IMR-90 (cell line): ENCODE measurements at regions not wholly inside any gene's neighbourhood (a gene's known extent, or its start where the extent isn't known, plus 50 kb on each side); places are given as distances from the start of the nearest gene placed in this dataset.

Source experiments
- ATAC-seq: fragments of 200-7000 bp; cut with Tn5 transposase; 2 replicates; pipeline ENCODE4 v1.9.1; 2020; ENCODE audit warnings: low read depth, mild to moderate bottlenecking, moderate library complexity
- BruUV-seq: library from RNA; stranded (reverse); fragments of 400-500 nt; replicated peaks from 2 replicates; lab custom pipeline; 2021; lab: Mats Ljungman, UMichigan
- CTCF ChIA-PET: fragments of 300-600 bp; formaldehyde crosslinking; extraction: SDS; loops from one replicate; lab custom pipeline; 2021; ENCODE audit warnings: antibody characterized with exemption; lab: Yijun Ruan, JAX
- POLR2A ChIA-PET: fragments of 300-600 bp; sonication (Branson Sonifier 250); formaldehyde crosslinking; loops from one replicate; lab custom pipeline; 2022; ENCODE audit warnings: antibody characterized with exemption; ENCODE audit not compliant: unreplicated experiment; lab: Charles Lee
- DNase-seq: peaks from one replicate; pipeline ENCODE4 v3.0.0; 2013
- H2AFZ ChIP-seq: replicated peaks from 2 replicates; pipeline ENCODE3; 2013; ENCODE audit warnings: low read length, mild to moderate bottlenecking; ENCODE audit not compliant: poor library complexity
- H2AK5ac ChIP-seq: 2 replicates; pipeline ENCODE4 v1.6.1; 2013; ENCODE audit warnings: low read depth, low read length, inconsistent platforms
- H2AK9ac ChIP-seq: replicated peaks from 2 replicates; pipeline ENCODE3; 2013; ENCODE audit warnings: mild to moderate bottlenecking, low read depth, low read length, moderate library complexity; ENCODE audit not compliant: poor library complexity
- H2BK120ac ChIP-seq: 2 replicates; pipeline ENCODE4 v1.6.1; 2013; ENCODE audit warnings: low read depth, low read length, inconsistent platforms
- H2BK15ac ChIP-seq: 3 replicates; pipeline ENCODE4 v1.6.1; 2013; ENCODE audit warnings: low read depth, low read length, inconsistent platforms
- H2BK20ac ChIP-seq: 2 replicates; pipeline ENCODE4 v1.6.1; 2013; ENCODE audit warnings: low read depth, mild to moderate bottlenecking, inconsistent platforms, low read length, moderate library complexity
- H2BK5ac ChIP-seq: 2 replicates; pipeline ENCODE4 v1.6.1; 2013; ENCODE audit warnings: mild to moderate bottlenecking, low read depth, low read length, inconsistent platforms; ENCODE audit not compliant: poor library complexity, severe bottlenecking
- H3K14ac ChIP-seq: replicated peaks from 2 replicates; pipeline ENCODE4 v1.6.1; 2013; ENCODE audit warnings: low read depth, low read length, inconsistent platforms
- H3K18ac ChIP-seq: 2 replicates; pipeline ENCODE4 v1.6.1; 2013; ENCODE audit warnings: low read depth, low read length, control low read depth
- H3K23ac ChIP-seq: 2 replicates; pipeline ENCODE4 v1.6.1; 2013; ENCODE audit warnings: low read depth, low read length, inconsistent platforms
- H3K27ac ChIP-seq: 2 replicates; pipeline ENCODE4 v1.5.1; 2013; ENCODE audit warnings: mild to moderate bottlenecking, control low read depth, low read length; ENCODE audit not compliant: insufficient read depth
- H3K27me3 ChIP-seq: 2 replicates; pipeline ENCODE4 v1.6.1; 2013; ENCODE audit warnings: low read length; ENCODE audit not compliant: control insufficient read depth, insufficient read depth
- H3K36me3 ChIP-seq: 2 replicates; pipeline ENCODE4 v1.6.1; 2013; ENCODE audit warnings: low read length, mixed read lengths; ENCODE audit not compliant: control insufficient read depth, insufficient read depth
- H3K4ac ChIP-seq: 2 replicates; pipeline ENCODE4 v1.6.1; 2013; ENCODE audit warnings: low read depth, low read length, inconsistent platforms
- H3K4me1 ChIP-seq: 2 replicates; pipeline ENCODE4 v1.6.1; 2013; ENCODE audit warnings: low read length, mixed read lengths; ENCODE audit not compliant: control insufficient read depth, insufficient read depth
- H3K4me2 ChIP-seq: 2 replicates; pipeline ENCODE4 v1.6.1; 2013; ENCODE audit warnings: low read depth, mild to moderate bottlenecking, control low read depth, low read length, moderate library complexity
- H3K4me3 ChIP-seq: 2 replicates; pipeline ENCODE4 v1.5.1; 2013; ENCODE audit warnings: low read depth, mild to moderate bottlenecking, control low read depth, low read length, moderate library complexity; ENCODE audit not compliant: insufficient read depth
- H3K56ac ChIP-seq: 2 replicates; pipeline ENCODE4 v1.6.1; 2013; ENCODE audit warnings: low read length, inconsistent platforms; ENCODE audit not compliant: insufficient read depth; ENCODE audit errors: extremely low read depth
- H3K79me1 ChIP-seq, 2 experiments: 2 replicates each; pipeline ENCODE4 v1.6.1; 2013; ENCODE audit warnings: low read length in 2 of 2, inconsistent platforms in 1 of 2, low read depth in 1 of 2
- H3K9ac ChIP-seq: 2 replicates; pipeline ENCODE4 v1.6.1; 2013; ENCODE audit warnings: low read depth, low read length, control low read depth
- H3K9me1 ChIP-seq: 2 replicates; pipeline ENCODE4 v1.6.1; 2013; ENCODE audit warnings: low read length, inconsistent platforms; ENCODE audit not compliant: insufficient read depth
- H3K9me3 ChIP-seq: 2 replicates; pipeline ENCODE4 v1.6.1; 2013; ENCODE audit warnings: low read length; ENCODE audit not compliant: control insufficient read depth, insufficient read depth
- H4K20me1 ChIP-seq: 2 replicates; pipeline ENCODE4 v1.6.1; 2013; ENCODE audit warnings: low read length, inconsistent platforms; ENCODE audit not compliant: insufficient read depth
- H4K5ac ChIP-seq: 2 replicates; pipeline ENCODE4 v1.6.1; 2013; ENCODE audit warnings: mild to moderate bottlenecking, low read depth, low read length, control low read depth
- H4K8ac ChIP-seq, 2 experiments: 2 replicates each; pipeline ENCODE4 v1.6.1; 2013; ENCODE audit warnings: low read depth in 2 of 2, low read length in 2 of 2, control low read depth in 1 of 2, inconsistent platforms in 1 of 2
- H4K91ac ChIP-seq: 2 replicates; pipeline ENCODE4 v1.6.1; 2013; ENCODE audit warnings: low read depth, low read length, inconsistent platforms; ENCODE audit not compliant: insufficient read depth
- BHLHE40 ChIP-seq: fragments of 150-350 bp; IDR thresholded peaks from 2 replicates; pipeline ENCODE4 v1.6.1; 2016; ENCODE audit warnings: mild to moderate bottlenecking, low read depth, low read length
- CEBPB ChIP-seq: IDR thresholded peaks from 2 replicates; pipeline ENCODE4 v1.6.1; 2012; ENCODE audit warnings: low read depth, low read length, improper control_type of control experiment
- CHD1 ChIP-seq: IDR thresholded peaks from 2 replicates; pipeline ENCODE4 v1.6.1; 2012; ENCODE audit warnings: low read depth, low read length, improper control_type of control experiment
- CTCF ChIP-seq: conservative IDR thresholded peaks from 2 replicates; pipeline ENCODE4 v1.5.1; 2012; ENCODE audit warnings: mild to moderate bottlenecking, low read depth, low read length, improper control_type of control experiment
- ELK1 ChIP-seq: fragments of 150-350 bp; IDR thresholded peaks from 2 replicates; pipeline ENCODE4 v1.6.1; 2016; ENCODE audit warnings: low read depth, mild to moderate bottlenecking, low read length, moderate library complexity, borderline replicate concordance
- FOS ChIP-seq: fragments of 150-350 bp; IDR thresholded peaks from 2 replicates; pipeline ENCODE4 v1.6.1; 2016; ENCODE audit warnings: low read depth, low read length
- MAFK ChIP-seq: IDR thresholded peaks from 2 replicates; pipeline ENCODE4 v1.6.1; 2012; ENCODE audit warnings: low read depth, low read length, improper control_type of control experiment
- MAZ ChIP-seq: IDR thresholded peaks from 2 replicates; pipeline ENCODE4 v1.6.1; 2012; ENCODE audit warnings: low read depth, mild to moderate bottlenecking, low read length, improper control_type of control experiment, moderate library complexity, borderline replicate concordance
- MXI1 ChIP-seq: IDR thresholded peaks from 2 replicates; pipeline ENCODE4 v1.6.1; 2012; ENCODE audit warnings: low read depth, mild to moderate bottlenecking, low read length, moderate library complexity, borderline replicate concordance
- NFE2L2 ChIP-seq: fragments of 150-350 bp; IDR thresholded peaks from 2 replicates; pipeline ENCODE4 v1.6.1; 2016; ENCODE audit warnings: low read depth, mild to moderate bottlenecking, low read length
- POLR2A ChIP-seq: IDR thresholded peaks from 2 replicates; pipeline ENCODE4 v1.6.1; 2012; ENCODE audit warnings: mild to moderate bottlenecking, low read depth, low read length
- RCOR1 ChIP-seq: IDR thresholded peaks from 2 replicates; pipeline ENCODE4 v1.6.1; 2012; ENCODE audit warnings: mild to moderate bottlenecking, low read length, improper control_type of control experiment; ENCODE audit not compliant: insufficient replicate concordance
- RFX5 ChIP-seq: IDR thresholded peaks from 2 replicates; pipeline ENCODE4 v1.8.0; 2012; ENCODE audit warnings: low read depth, mild to moderate bottlenecking, low read length, moderate library complexity
- SMC3 ChIP-seq: fragments of 150-350 bp; IDR thresholded peaks from 2 replicates; pipeline ENCODE4 v1.6.1; 2016; ENCODE audit warnings: low read depth, mild to moderate bottlenecking, antibody characterized with exemption, low read length, moderate library complexity
- USF2 ChIP-seq: fragments of 150-350 bp; IDR thresholded peaks from 2 replicates; pipeline ENCODE4 v1.6.1; 2017; ENCODE audit warnings: mild to moderate bottlenecking, antibody characterized with exemption, low read length, low read depth
- WGBS, 2 experiments: methylation state at CpG; one replicate each; pipeline versions ENCODE4 v1.1.5 to v1.1.7; 2013; ENCODE audit warnings: missing lambda C conversion rate in 2 of 2; ENCODE audit not compliant: insufficient read length in 1 of 2; ENCODE audit errors: extremely low coverage in 2 of 2; 5-methylcytosine and 5-hydroxymethylcytosine counted together
- dilution Hi-C: fragments of 300-500 bp; cut with HindIII; formaldehyde crosslinking; loops from one replicate; pipeline ENCODE4 v1.14.3; 2018; ENCODE audit warnings: low sequenced_read_pairs; ENCODE audit not compliant: unreplicated experiment
- in situ Hi-C: fragments of 300-500 bp; cut with MboI; formaldehyde crosslinking; loops from 3 replicates; pipeline ENCODE4 v1.14.3; 2019; ENCODE audit warnings: low sequenced_read_pairs, inconsistent platforms, mixed read lengths
- intact Hi-C: fragments of 100-400 bp; cut with micrococcal nuclease; formaldehyde crosslinking; loops from 2 replicates; pipeline ENCODE4 v1.10.0; 2022

- BruUV-seq, result no TSS peak
- Histone ChIP-seq H3K23ac (peak overlapping the region; percentile 12; the same call in 1 of the 2 replicates), H2AK9ac (no peak overlapping the region), H3K9ac (no peak overlapping the region), H2AK5ac (peak overlapping the region; percentile 93), H2BK5ac (peak overlapping the region; percentile 28), H4K5ac (no peak overlapping the region), H3K9me1 (peaks cover 18% of the 10 kb centered on the region), H2BK120ac (peak overlapping the region; percentile 21), H4K20me1 (no peaks in the 10 kb centered on the region), H2BK20ac (peak overlapping the region; percentile 81), H4K8ac (peak overlapping the region in 1 of 2 experiments; percentile 11; a peak in 1 of 4 replicates), H2BK15ac (peak overlapping the region; percentile 76; the same call in 2 of the 3 replicates), H3K27me3 (no peaks in the 10 kb centered on the region), H3K27ac (no peak overlapping the region), H3K4me1 (peaks cover 11% of the 10 kb centered on the region), H3K4me3 (no peak overlapping the region), H3K4ac (peak overlapping the region; percentile 79), H4K91ac (peak overlapping the region; percentile 79), H3K14ac (peak overlapping the region; percentile 57), H3K9me3 (no peaks in the 10 kb centered on the region; the same call in none of the 2 replicates), H3K4me2 (no peak overlapping the region), H3K36me3 (no peaks in the 10 kb centered on the region), H3K18ac (0 out of 2 replicates have a peak overlapping the region, but pooled peaks have one; percentile 1), H3K79me1 (no peaks in the 10 kb centered on the region), H2AFZ (no peak overlapping the region), H3K56ac (no peak overlapping the region)
- dilution Hi-C loops, result no loop called here
- intact Hi-C loops, result loop anchor here (5.0 to 10.0 kb wide), 4 partner anchors 41 to 201 kb away; no protein-coding TSS in a partner anchor
- ATAC-seq (no peak), DNase-seq (no peak)
- WGBS, 2 experiments, result 83% methylated on average over 2 of the region's 3 CpGs; no CpG with 5 or more reads in 1 of the 2 experiments
- no peak for TF ChIP-seq SMC3
- TF ChIP-seq RFX5, result no peak
- no peak for TF ChIP-seq RCOR1
- no peak for TF ChIP-seq POLR2A
- no peak for TF ChIP-seq CHD1
- TF ChIP-seq MAZ, result no peak
- no peak for TF ChIP-seq NFE2L2
- TF ChIP-seq ELK1, result no peak
- TF ChIP-seq MAFK, result no peak
- TF ChIP-seq MXI1, result no peak
- TF ChIP-seq FOS, result no peak
- TF ChIP-seq CEBPB, result no peak
- no peak for TF ChIP-seq USF2
- TF ChIP-seq BHLHE40, result no peak
- no peak for TF ChIP-seq CTCF
- CTCF ChIA-PET, result no interaction called here
- in situ Hi-C loops, result no loop called here
- POLR2A ChIA-PET, result interaction anchor here (0.6 kb wide), 1 partner anchor 104 kb away, joined by 4 read pairs; no protein-coding TSS in a partner anchor
Measured at GRCh38 chr5:10861423-10861790, 100.4 kb upstream of the DAP start.
